GM23338 (cell line): ENCODE measurements at regions not wholly inside any gene's neighbourhood (a gene's known extent, or its start where the extent isn't known, plus 50 kb on each side); places are given as distances from the start of the nearest gene placed in this dataset.

Experiments used
- ATAC-seq: fragments of 200-7000 bp; cut with Tn5 transposase; 3 replicates; pipeline ENCODE4 v1.9.1; 2020
- DNase-seq: peaks from one replicate; pipeline ENCODE4 v3.0.0-alpha.2; 2015; ENCODE audit warnings: low spot score
- H2AFZ ChIP-seq: fragments of 200-600 bp; sonication (generic); 2 replicates; pipeline ENCODE4 v1.8.0; 2016; ENCODE audit warnings: antibody characterized with exemption, mild to moderate bottlenecking, moderate library complexity
- H3F3A ChIP-seq: fragments of 200-600 bp; sonication (generic); replicated peaks from 2 replicates; pipeline ENCODE4 v1.8.0; 2017; ENCODE audit warnings: antibody characterized with exemption, mixed run types, low read depth
- H3K27ac ChIP-seq: fragments of 200-600 bp; sonication (generic); 2 replicates; pipeline ENCODE4 v1.6.1; 2016; ENCODE audit warnings: low read depth
- H3K27me3 ChIP-seq: fragments of 200-600 bp; sonication (generic); 2 replicates; pipeline ENCODE4 v1.8.0; 2016; ENCODE audit warnings: mild to moderate bottlenecking, mixed run types, moderate library complexity; ENCODE audit not compliant: insufficient read depth
- H3K36me3 ChIP-seq: fragments of 200-600 bp; sonication (generic); 2 replicates; pipeline ENCODE4 v1.8.0; 2016; ENCODE audit warnings: mild to moderate bottlenecking; ENCODE audit not compliant: insufficient read depth
- H3K4me1 ChIP-seq: fragments of 200-600 bp; sonication (generic); 2 replicates; pipeline ENCODE4 v1.8.0; 2016; ENCODE audit warnings: mild to moderate bottlenecking, moderate library complexity; ENCODE audit not compliant: insufficient read depth
- H3K4me2 ChIP-seq: fragments of 200-600 bp; sonication (generic); 2 replicates; pipeline ENCODE4 v1.7.1; 2017; ENCODE audit warnings: mixed run types
- H3K4me3 ChIP-seq: fragments of 200-600 bp; sonication (generic); 2 replicates; pipeline ENCODE4 v1.6.1; 2016; ENCODE audit warnings: mixed run types
- H3K79me2 ChIP-seq: fragments of 200-600 bp; sonication (generic); replicated peaks from 2 replicates; pipeline ENCODE4 v1.8.0; 2017; ENCODE audit warnings: mild to moderate bottlenecking; ENCODE audit not compliant: insufficient read depth
- H3K9me2 ChIP-seq: fragments of 200-600 bp; sonication (generic); 2 replicates; pipeline ENCODE4 v1.8.0; 2017; ENCODE audit not compliant: insufficient read depth
- H4K20me1 ChIP-seq: fragments of 200-600 bp; sonication (generic); replicated peaks from 2 replicates; pipeline ENCODE4 v1.8.0; 2017; ENCODE audit warnings: mild to moderate bottlenecking; ENCODE audit not compliant: insufficient read depth
- H3K27ac Mint-ChIP-seq: 2 replicates; pipeline ENCODE4 v1.8.0; 2020; ENCODE audit warnings: inconsistent platforms, mild to moderate bottlenecking, moderate library complexity, mixed read lengths
- H3K27me3 Mint-ChIP-seq: 3 replicates; pipeline ENCODE4 v1.8.0; 2022; ENCODE audit warnings: low read depth, mild to moderate bottlenecking, moderate library complexity, mixed read lengths, inconsistent platforms; ENCODE audit not compliant: insufficient read depth, poor library complexity
- H3K36me3 Mint-ChIP-seq: 3 replicates; pipeline ENCODE4 v1.8.0; 2021; ENCODE audit warnings: low read depth, mild to moderate bottlenecking, inconsistent platforms, moderate library complexity, mixed read lengths
- H3K4me1 Mint-ChIP-seq: 3 replicates; pipeline ENCODE4 v1.8.0; 2020; ENCODE audit warnings: mild to moderate bottlenecking, inconsistent platforms, mixed read lengths
- H3K4me3 Mint-ChIP-seq: 3 replicates; pipeline ENCODE4 v1.8.0; 2021; ENCODE audit warnings: moderate library complexity, mild to moderate bottlenecking, inconsistent platforms, mixed read lengths
- H3K9me3 Mint-ChIP-seq: 3 replicates; pipeline ENCODE4 v1.8.0; 2020; ENCODE audit warnings: moderate library complexity, mild to moderate bottlenecking, inconsistent platforms, mixed read lengths
- CREB1 ChIP-seq: fragments of 250-450 bp; sonication (Bioruptor Pico); IDR thresholded peaks from 2 replicates; pipeline ENCODE4 v1.5.0; 2020; ENCODE audit warnings: low read depth, mild to moderate bottlenecking, moderate library complexity
- CTCF ChIP-seq, 2 experiments: fragments of 200-600 bp in 1 of 2; sonication (generic) in 1 of 2; conservative IDR thresholded peaks; 2 replicates each; pipeline versions ENCODE4 v1.5.1 to v1.6.1; 2016 to 2017; ENCODE audit warnings: antibody characterized with exemption in 2 of 2, low read depth in 2 of 2, mild to moderate bottlenecking in 2 of 2, moderate library complexity in 1 of 2
- NANOG ChIP-seq: IDR thresholded peaks from 2 replicates; pipeline ENCODE4 v1.6.1; 2016; ENCODE audit warnings: antibody characterized with exemption, borderline replicate concordance
- POLR2AphosphoS5 ChIP-seq: IDR thresholded peaks from 2 replicates; pipeline ENCODE4 v1.6.1; 2016; ENCODE audit warnings: antibody characterized with exemption, low read depth
- REST ChIP-seq: IDR thresholded peaks from one replicate; pipeline ENCODE4 v1.6.1; 2018; ENCODE audit warnings: antibody characterized with exemption; ENCODE audit not compliant: unreplicated experiment
- STAT1 ChIP-seq: IDR thresholded peaks from one replicate; pipeline ENCODE4 v1.6.1; 2016; ENCODE audit warnings: antibody characterized with exemption; ENCODE audit not compliant: unreplicated experiment
- ZNF331 ChIP-seq: fragments of 250-450 bp; sonication (Bioruptor Pico); IDR thresholded peaks from 2 replicates; pipeline ENCODE4 v1.5.0; 2020; ENCODE audit warnings: low read depth, mild to moderate bottlenecking, moderate library complexity
- ZNF462 ChIP-seq: fragments of 250-450 bp; sonication (Bioruptor Pico); IDR thresholded peaks from 2 replicates; pipeline ENCODE4 v1.5.0; 2020; ENCODE audit warnings: mild to moderate bottlenecking, moderate library complexity

GRCh38 chr1:68653882-68654281, 157.0 kb upstream of the DEPDC1 start:
- Histone ChIP-seq H3K79me2 (no peaks in the 10 kb centered on the region), H3K4me3 (no peak overlapping the region), H3K4me2 (no peak overlapping the region), H3F3A (no peaks in the 10 kb centered on the region), H3K9me2 (no peaks in the 10 kb centered on the region), H2AFZ (no peak overlapping the region), H3K27ac (no peak overlapping the region), H3K27me3 (no peaks in the 10 kb centered on the region), H4K20me1 (no peaks in the 10 kb centered on the region), H3K36me3 (no peaks in the 10 kb centered on the region), H3K4me1 (peaks cover 12% of the 10 kb centered on the region)
- no peak for DNase-seq
- no peak for ATAC-seq
- no peaks in the 10 kb centered on the region for H3K36me3 Mint-ChIP-seq
- no peak overlapping the region for H3K4me3 Mint-ChIP-seq
- H3K27me3 Mint-ChIP-seq = no peaks in the 10 kb centered on the region
- H3K9me3 Mint-ChIP-seq = no peaks in the 10 kb centered on the region
- TF ChIP-seq POLR2AphosphoS5 (no peak), ZNF331 (no peak), STAT1 (no peak), CREB1 (CRISPR knock-in tag) (no peak), NANOG (no peak), REST (no peak), CTCF (conservative IDR thresholded peaks at IDR 0.05; ENCODE audit: low read depth in 2 of 2) (no peak), ZNF462 (CRISPR knock-in tag) (no peak)
- H3K27ac Mint-ChIP-seq = no peak overlapping the region
- H3K4me1 Mint-ChIP-seq = peaks cover 6% of the 10 kb centered on the region
